ENCODE measurements at regions not wholly inside any gene's neighbourhood (a gene's known extent, or its start where the extent isn't known, plus 50 kb on each side); places are given as distances from the start of the nearest gene placed in this dataset.

- DNase-seq (ENCODE audit: low spot score) = no peak
Observed at GRCh38 chr12:112559784-112560183, 141.0 kb downstream of the PTPN11 start.

- DNase-seq (ENCODE audit: low spot score) = no peak
Observed at GRCh38 chr12:112564160-112564784, 145.5 kb downstream of the PTPN11 start.

GRCh38 chr12:112568641-112569040, 149.9 kb downstream of the PTPN11 start:
- DNase-seq (ENCODE audit: low spot score) = no peak

GRCh38 chr12:112570096-112570495, 151.3 kb downstream of the PTPN11 start:
- DNase-seq (ENCODE audit: low spot score) = no peak

GRCh38 chr12:112573141-112573540, 154.4 kb downstream of the PTPN11 start:
- no peak for DNase-seq (ENCODE audit: low spot score)

GRCh38 chr12:112574896-112575558, 156.3 kb downstream of the PTPN11 start:
- DNase-seq (ENCODE audit: low spot score) = no peak

- DNase-seq (ENCODE audit: low spot score) = peak; percentile 76
Observed at GRCh38 chr12:112575559-112576067, 156.9 kb downstream of the PTPN11 start.

GRCh38 chr12:112577473-112578329, 159.0 kb downstream of the PTPN11 start:
- DNase-seq (ENCODE audit: low spot score) = peak; percentile 47

- DNase-seq (ENCODE audit: low spot score) = peak; percentile 74
Observed at GRCh38 chr12:112584266-112584722, 165.5 kb downstream of the PTPN11 start.

GRCh38 chr12:112586148-112586783, 167.5 kb downstream of the PTPN11 start:
- DNase-seq (ENCODE audit: low spot score) = no peak

- DNase-seq (ENCODE audit: low spot score) = no peak
Observed at GRCh38 chr12:112589275-112589674, 170.5 kb downstream of the PTPN11 start.

- DNase-seq (ENCODE audit: low spot score) = peak; percentile 75
Observed at GRCh38 chr12:112590281-112590680, 171.5 kb downstream of the PTPN11 start.

GRCh38 chr12:112591488-112591887, 172.7 kb downstream of the PTPN11 start:
- no peak for DNase-seq (ENCODE audit: low spot score)

GRCh38 chr12:112595410-112595809, 176.7 kb downstream of the PTPN11 start:
- DNase-seq (ENCODE audit: low spot score) = no peak

GRCh38 chr12:112597986-112598385, 179.2 kb downstream of the PTPN11 start:
- no peak for DNase-seq (ENCODE audit: low spot score)

GRCh38 chr12:112598626-112599025, 179.9 kb downstream of the PTPN11 start:
- DNase-seq (ENCODE audit: low spot score) = no peak

- DNase-seq (ENCODE audit: low spot score) = no peak
Observed at GRCh38 chr12:112599871-112600270, 181.1 kb downstream of the PTPN11 start.

GRCh38 chr12:112602150-112602549, 183.4 kb downstream of the PTPN11 start:
- peak; percentile 46 for DNase-seq (ENCODE audit: low spot score)

- no peak for DNase-seq (ENCODE audit: low spot score)
Observed at GRCh38 chr12:112606611-112607365, 184.8 kb upstream of the RPH3A start.

GRCh38 chr12:112607427-112607826, 184.1 kb upstream of the RPH3A start:
- DNase-seq (ENCODE audit: low spot score) = no peak

- no peak for DNase-seq (ENCODE audit: low spot score)
Observed at GRCh38 chr12:112611908-112612307, 179.6 kb upstream of the RPH3A start.
